ENCODE measurements at regions not wholly inside any gene's neighbourhood (a gene's known extent, or its start where the extent isn't known, plus 50 kb on each side); places are given as distances from the start of the nearest gene placed in this dataset.

GRCh38 chr11:13105237-13105844 is 96.2 kb downstream of the RASSF10 start:
- intact Hi-C loops (cut with DNase I; ENCODE audit: low total_unique reads): no loop called here
- H3K27ac ChIP-seq: no peak overlapping the region

GRCh38 chr11:13107544-13108044 is 98.5 kb downstream of the RASSF10 start:
- no peaks in the 10 kb centered on the region for H3K36me3 ChIP-seq
- no peak overlapping the region for H3K4me3 ChIP-seq
- no peaks in the 10 kb centered on the region for H3K27me3 ChIP-seq
- no peak for TF ChIP-seq CTCF (IDR thresholded peaks at IDR 0.05)
- DNase-seq: no peak
- H3K27ac ChIP-seq: no peak overlapping the region
- intact Hi-C loops (cut with DNase I; ENCODE audit: low total_unique reads): no loop called here
- no peaks in the 10 kb centered on the region for H3K4me1 ChIP-seq
- no peaks in the 10 kb centered on the region for H3K9me3 ChIP-seq

More at GRCh38 chr11:13105237-13105844, 96.2 kb downstream of the RASSF10 start:
- Histone ChIP-seq H3K9me3 (no peaks in the 10 kb centered on the region), H3K4me1 (no peaks in the 10 kb centered on the region), H3K27me3 (no peaks in the 10 kb centered on the region), H3K4me3 (no peak overlapping the region), H3K36me3 (no peaks in the 10 kb centered on the region)
- no peak for TF ChIP-seq CTCF (IDR thresholded peaks at IDR 0.05)
- peak in 1 of 2 donors; percentile 25 for DNase-seq

GRCh38 chr11:13108416-13108815 is 99.3 kb downstream of the RASSF10 start:
- Histone ChIP-seq H3K4me1 (no peaks in the 10 kb centered on the region), H3K4me3 (no peak overlapping the region), H3K9me3 (no peaks in the 10 kb centered on the region), H3K27ac (no peak overlapping the region), H3K36me3 (no peaks in the 10 kb centered on the region), H3K27me3 (no peaks in the 10 kb centered on the region)
- no peak for DNase-seq
- TF ChIP-seq CTCF (IDR thresholded peaks at IDR 0.05): no peak
- intact Hi-C loops (cut with DNase I; ENCODE audit: low total_unique reads): no loop called here

GRCh38 chr11:13109616-13110015 is 100.5 kb downstream of the RASSF10 start:
- Histone ChIP-seq H3K27ac (no peak overlapping the region), H3K9me3 (no peaks in the 10 kb centered on the region), H3K27me3 (no peaks in the 10 kb centered on the region), H3K4me1 (no peaks in the 10 kb centered on the region), H3K4me3 (no peak overlapping the region), H3K36me3 (no peaks in the 10 kb centered on the region)
- DNase-seq: no peak
- intact Hi-C loops (cut with DNase I; ENCODE audit: low total_unique reads): loop anchor here (5.0 kb wide), 1 partner anchor 1458 kb away; no protein-coding TSS in a partner anchor
- no peak for TF ChIP-seq CTCF (IDR thresholded peaks at IDR 0.05)

- Histone ChIP-seq H3K36me3 (no peaks in the 10 kb centered on the region), H3K9me3 (no peaks in the 10 kb centered on the region), H3K4me1 (no peaks in the 10 kb centered on the region), H3K27ac (no peak overlapping the region), H3K27me3 (no peaks in the 10 kb centered on the region), H3K4me3 (no peak overlapping the region)
- TF ChIP-seq CTCF (IDR thresholded peaks at IDR 0.05): no peak
- intact Hi-C loops (cut with DNase I; ENCODE audit: low total_unique reads): loop anchor here (5.0 kb wide), 1 partner anchor 1457 kb away; no protein-coding TSS in a partner anchor
- DNase-seq: no peak
Measured at GRCh38 chr11:13110145-13110544, 101.0 kb downstream of the RASSF10 start.
